ENCODE measurements at regions not wholly inside any gene's neighbourhood (a gene's known extent, or its start where the extent isn't known, plus 50 kb on each side); places are given as distances from the start of the nearest gene placed in this dataset.

GRCh38 chr13:50326811-50327210, 311.6 kb downstream of the KCNRG start:
- no peak for ATAC-seq

GRCh38 chr13:50334115-50334778, 319.0 kb downstream of the KCNRG start:
- Histone ChIP-seq H3K4me3 (no peak overlapping the region), H3K4me1 (peaks cover 0 to 21% (median 0%) of the 10 kb centered on the region in 9 donors), H3K36me3 (no peaks in the 10 kb centered on the region), H3K27ac (peak overlapping the region in 1 of 10 donors; percentile 64), H3K9me3 (no peaks in the 10 kb centered on the region), H3K27me3 (no peaks in the 10 kb centered on the region)
- DNase-seq (no peak), ATAC-seq (peak in 2 of 8 donors; percentile 51 to 69)
- intact Hi-C loops (cut with DNase I) = no loop called here
- 94 to 95% methylated on average over 9 of the region's 9 CpGs for WGBS, 2 donors
- TF ChIP-seq CTCF (IDR thresholded peaks at IDR 0.05) = no peak

More at GRCh38 chr13:50326811-50327210, 311.6 kb downstream of the KCNRG start:
- Histone ChIP-seq H3K27me3 (no peaks in the 10 kb centered on the region), H3K4me3 (no peak overlapping the region), H3K4me1 (peaks cover 0 to 3% (median 0%) of the 10 kb centered on the region in 9 donors), H3K9me3 (peaks cover 0 to 6% (median 0%) of the 10 kb centered on the region in 11 donors), H3K27ac (no peak overlapping the region), H3K36me3 (no peaks in the 10 kb centered on the region)
- 68 to 75% methylated on average over 5 of the region's 5 CpGs for WGBS, 2 donors
- no peak for TF ChIP-seq CTCF (IDR thresholded peaks at IDR 0.05)
- DNase-seq = no peak
- intact Hi-C loops (cut with DNase I) = no loop called here

GRCh38 chr13:50334944-50335343, 319.7 kb downstream of the KCNRG start:
- Histone ChIP-seq H3K9me3 (no peaks in the 10 kb centered on the region), H3K4me3 (no peak overlapping the region), H3K36me3 (no peaks in the 10 kb centered on the region), H3K27me3 (no peaks in the 10 kb centered on the region), H3K4me1 (peaks cover 0 to 27% (median 0%) of the 10 kb centered on the region in 9 donors), H3K27ac (peak overlapping the region in 1 of 10 donors; percentile 27)
- intact Hi-C loops (cut with DNase I) = no loop called here
- ATAC-seq (no peak), DNase-seq (no peak)
- TF ChIP-seq CTCF (IDR thresholded peaks at IDR 0.05) = no peak
- 86 to 90% methylated on average over 5 of the region's 5 CpGs for WGBS, 2 donors

- ATAC-seq = no peak
- H3K27ac ChIP-seq = no peak overlapping the region
- no peak overlapping the region for H3K4me3 ChIP-seq
- H3K27me3 ChIP-seq = no peaks in the 10 kb centered on the region
- peaks cover 0 to 21% (median 0%) of the 10 kb centered on the region in 9 donors for H3K4me1 ChIP-seq
- intact Hi-C loops (cut with DNase I) = no loop called here
- peaks cover 0 to 11% (median 0%) of the 10 kb centered on the region in 11 donors for H3K9me3 ChIP-seq
- H3K36me3 ChIP-seq = no peaks in the 10 kb centered on the region
- 71 to 78% methylated on average over 1 of the region's 1 CpG for WGBS, 2 donors
- TF ChIP-seq CTCF (IDR thresholded peaks at IDR 0.05) = no peak
- no peak for DNase-seq
Measured at GRCh38 chr13:50339271-50339670, 324.0 kb downstream of the KCNRG start.
